HG03575 (cell line): ENCODE measurements at regions not wholly inside any gene's neighbourhood (a gene's known extent, or its start where the extent isn't known, plus 50 kb on each side); places are given as distances from the start of the nearest gene placed in this dataset.

Experiments used
- ATAC-seq: cut with Tn5 transposase; IDR thresholded peaks from one replicate; pipeline ENCODE4 v1.9.1; 2021; ENCODE audit not compliant: unreplicated experiment, insufficient number of reproducible peaks, low FRiP score; ENCODE audit errors: extremely low read depth

DNA sequence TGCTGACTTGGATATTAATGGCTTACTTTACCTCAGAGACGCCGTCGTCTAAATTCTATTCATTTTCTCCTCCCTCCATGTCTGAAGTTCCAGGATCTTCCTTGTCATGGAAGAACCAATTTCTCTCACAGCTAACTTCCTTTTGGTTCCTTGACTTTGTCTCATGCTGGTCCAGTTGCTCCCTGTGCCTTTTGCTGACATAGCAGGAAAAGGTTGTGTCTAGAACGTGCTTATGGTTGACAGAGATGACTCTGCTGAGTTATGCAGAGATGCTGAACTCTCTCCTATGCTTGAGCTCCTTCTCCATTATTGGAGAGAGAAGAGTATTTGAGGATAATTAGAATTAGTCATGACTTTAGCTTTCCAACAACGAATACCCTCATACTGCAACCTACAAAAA is 1338.9 kb downstream of the MAT2B start:
- no peak for ATAC-seq

DNA sequence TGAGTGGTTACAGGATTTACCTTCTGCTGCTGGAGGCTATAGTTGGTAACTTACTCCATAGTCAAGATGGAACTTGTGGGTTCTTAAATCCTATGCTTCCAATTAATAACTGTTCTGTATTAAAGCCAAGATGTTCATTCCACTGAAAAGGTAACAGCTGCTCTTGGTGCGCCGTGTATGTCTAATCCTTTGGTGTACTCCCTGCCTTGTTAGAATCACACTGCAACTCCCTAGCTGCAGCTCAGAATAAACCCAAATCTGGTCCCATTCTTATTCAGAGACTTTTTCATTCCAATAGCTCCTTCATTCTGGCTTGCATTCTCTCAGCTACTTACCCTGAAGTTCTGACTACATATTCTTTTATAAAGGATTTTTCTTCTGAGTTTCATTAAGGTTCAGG is 1355.5 kb downstream of the MAT2B start:
- no peak for ATAC-seq

DNA sequence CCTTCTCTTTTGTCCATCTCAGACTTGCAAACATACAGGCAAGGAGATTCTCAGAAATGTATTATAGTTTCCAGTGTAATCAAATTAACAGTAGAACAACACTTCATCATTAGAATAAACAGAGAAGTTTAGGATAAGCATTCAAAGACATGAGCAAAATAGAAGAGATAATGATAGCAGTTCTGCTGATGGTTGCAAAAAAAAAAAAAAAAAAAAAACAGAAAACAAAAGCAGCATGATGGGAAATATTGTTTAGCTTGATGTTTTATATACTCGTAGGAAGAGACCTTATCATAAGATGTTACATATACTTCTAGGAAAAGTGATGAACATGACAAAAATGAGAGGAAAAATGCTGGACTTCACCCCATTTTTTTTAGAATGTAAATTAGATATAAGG is 1356.2 kb downstream of the MAT2B start:
- ATAC-seq: no peak

- ATAC-seq: peak; percentile 43
These were observed 1363.3 kb downstream of the MAT2B start for GRCh38 chr5:164868761-164869160.

DNA sequence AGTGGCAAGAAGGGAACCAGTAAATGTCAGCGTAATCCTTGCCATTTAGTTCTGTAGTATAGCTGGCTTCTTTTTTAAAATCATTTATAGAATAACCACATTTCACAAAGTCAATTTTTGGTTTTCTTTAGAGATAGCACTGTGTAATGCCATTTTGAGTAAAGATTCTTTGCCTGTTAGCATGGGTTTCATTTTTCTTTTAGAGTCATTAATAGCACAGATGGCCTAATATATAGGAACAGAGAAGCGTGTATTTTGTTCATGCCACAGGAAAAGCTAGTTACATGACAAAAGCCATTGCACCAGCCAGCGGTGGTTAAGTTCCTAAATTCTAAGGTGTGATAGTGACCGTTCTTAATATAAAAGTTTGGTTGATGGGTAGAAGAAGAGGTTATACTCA is 1363.9 kb downstream of the MAT2B start:
- ATAC-seq: no peak

- ATAC-seq: no peak
These were observed 1371.4 kb downstream of the MAT2B start for GRCh38 chr5:164876793-164877192.

DNA sequence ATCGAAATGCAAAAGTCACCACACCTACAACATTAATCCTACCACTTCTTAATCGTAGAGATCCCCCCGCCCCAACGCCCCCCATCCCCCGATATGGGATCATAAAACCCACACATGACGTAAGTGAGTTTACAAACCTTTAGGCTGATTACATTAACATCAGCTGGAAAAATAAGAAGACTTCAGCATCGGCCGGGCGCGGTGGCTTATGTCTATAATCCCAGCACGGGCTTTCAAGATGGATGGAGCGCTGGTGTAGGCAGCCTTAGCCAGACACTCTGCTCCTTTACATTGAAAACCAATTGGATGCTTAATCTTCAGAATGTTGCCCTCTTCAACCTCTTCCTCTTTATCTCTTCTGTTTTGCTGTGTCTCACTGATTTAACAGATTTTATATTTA is 1376.0 kb downstream of the MAT2B start:
- no peak for ATAC-seq

DNA sequence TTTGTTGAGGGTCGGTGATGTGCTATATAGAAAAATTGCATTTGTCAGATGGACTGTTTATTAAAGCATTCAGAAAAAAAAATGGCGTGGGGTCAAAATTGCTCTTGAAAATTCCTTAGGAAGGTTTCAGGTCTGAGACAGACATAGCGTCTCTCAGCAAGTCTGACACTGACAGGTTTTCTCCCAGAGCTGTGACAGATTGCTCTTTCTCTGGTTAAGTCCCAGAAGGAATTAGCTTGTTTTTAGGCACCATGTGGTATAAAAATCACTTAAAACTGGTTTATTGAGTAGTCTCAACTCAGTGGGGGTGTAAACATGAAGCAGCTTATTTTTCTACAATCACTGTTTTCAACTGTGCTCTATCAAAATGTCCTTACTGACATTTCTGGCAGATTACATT is 1379.8 kb downstream of the MAT2B start:
- no peak for ATAC-seq

DNA sequence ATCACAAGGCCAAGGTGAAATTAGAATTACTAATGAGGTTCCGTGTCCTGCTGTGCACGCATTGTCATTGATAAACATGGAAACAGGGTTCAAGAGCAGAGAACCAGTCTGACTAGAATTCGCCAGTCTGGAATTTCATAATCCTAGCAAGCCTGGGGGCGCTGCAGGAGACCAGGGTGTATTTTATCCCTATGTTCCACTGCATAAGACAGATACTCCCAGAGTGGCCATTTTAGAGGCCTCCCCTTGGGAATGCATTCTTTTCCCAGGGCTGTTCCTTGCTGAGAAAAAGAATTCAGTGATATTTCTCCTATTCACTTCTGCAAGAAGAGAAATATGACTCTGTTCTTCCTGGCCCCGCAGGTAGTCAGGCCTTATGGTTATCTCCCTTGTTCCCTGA is 1387.7 kb downstream of the MAT2B start:
- no peak for ATAC-seq

GRCh38 chr5:164898705-164899104 is 1393.3 kb downstream of the MAT2B start:
- no peak for ATAC-seq

DNA sequence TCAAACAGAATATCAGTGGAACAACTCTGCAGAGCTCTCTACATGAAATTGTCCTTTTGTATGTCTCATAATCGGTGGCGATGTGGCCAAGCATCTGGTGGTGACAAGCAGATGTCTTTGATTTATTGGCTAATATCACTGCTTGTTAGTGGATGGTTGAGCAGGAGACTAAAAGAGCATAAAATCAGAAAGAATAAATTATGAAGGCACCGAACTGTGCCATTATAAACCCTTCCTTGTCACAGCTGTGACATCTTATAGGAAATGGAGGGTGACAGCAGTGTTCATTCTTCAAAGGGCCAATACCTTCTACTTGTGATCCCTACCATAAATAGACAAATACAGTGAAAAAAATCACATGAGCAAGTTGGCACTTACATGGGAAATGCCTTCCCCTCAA is 1404.3 kb downstream of the MAT2B start:
- no peak for ATAC-seq

DNA sequence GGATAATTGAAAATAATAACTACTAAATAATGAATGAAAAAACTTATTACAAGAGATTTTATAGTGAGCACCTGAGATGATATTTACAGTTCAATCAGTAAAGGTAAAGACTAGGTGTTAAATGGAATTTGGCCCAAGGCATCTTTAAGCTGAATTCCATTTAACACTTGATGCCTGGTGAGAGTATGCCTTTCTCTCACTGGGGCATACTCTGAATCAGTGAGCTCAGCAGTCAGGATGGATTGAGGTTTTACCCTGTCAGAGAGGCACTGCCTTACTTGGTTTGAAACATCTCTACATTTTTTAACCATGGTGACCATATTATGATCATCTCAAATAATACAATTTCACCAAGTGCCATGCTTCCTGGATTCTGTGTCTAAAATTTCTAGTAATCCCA is 1416.3 kb downstream of the MAT2B start:
- no peak for ATAC-seq

GRCh38 chr5:164934039-164934438 is 1428.6 kb downstream of the MAT2B start:
- ATAC-seq: no peak

GRCh38 chr5:164934561-164934960 is 1429.1 kb downstream of the MAT2B start:
- ATAC-seq: no peak

- ATAC-seq: no peak
These were observed 1435.7 kb downstream of the MAT2B start for GRCh38 chr5:164941132-164941531.

GRCh38 chr5:164950927-164951326 is 1445.5 kb downstream of the MAT2B start:
- ATAC-seq: no peak

DNA sequence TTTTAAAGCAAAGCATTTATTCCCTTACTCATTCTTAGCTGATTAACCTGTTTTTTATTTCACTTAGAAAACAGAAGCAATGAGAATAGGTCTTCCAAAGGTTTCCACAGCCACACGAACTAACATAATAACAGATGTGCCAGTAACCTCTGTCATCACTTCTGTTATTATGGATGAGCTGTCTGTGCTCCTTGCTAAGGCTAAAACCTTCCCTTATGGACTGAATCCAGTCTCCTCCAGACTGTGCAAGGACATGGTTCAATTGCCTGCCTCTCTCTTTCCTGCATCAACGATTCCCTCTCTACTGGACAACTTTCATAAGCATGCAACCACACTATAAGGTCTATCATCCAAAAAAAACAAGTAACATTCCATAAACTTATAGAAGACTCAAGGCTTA is 1446.2 kb downstream of the MAT2B start:
- no peak for ATAC-seq

DNA sequence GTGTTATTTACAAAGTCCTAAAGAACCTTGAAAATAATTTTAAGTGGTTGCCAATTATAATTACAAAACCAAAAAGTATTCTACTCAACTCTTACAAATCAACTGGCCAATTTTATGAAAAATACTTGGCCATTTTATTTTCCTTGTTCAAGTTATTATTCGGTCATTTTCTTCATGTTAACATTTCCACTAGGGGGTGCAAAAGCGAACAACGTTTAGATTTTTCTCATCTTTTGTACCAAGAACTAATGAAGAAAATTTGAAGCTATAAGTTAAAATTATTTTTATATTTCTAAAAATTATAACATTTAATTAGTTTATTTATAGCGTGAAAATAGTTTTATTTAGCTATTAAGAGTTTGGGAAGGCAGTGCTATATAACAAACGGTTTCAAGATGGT is 1453.3 kb downstream of the MAT2B start:
- no peak for ATAC-seq

GRCh38 chr5:164959761-164960160 is 1454.3 kb downstream of the MAT2B start:
- no peak for ATAC-seq

DNA sequence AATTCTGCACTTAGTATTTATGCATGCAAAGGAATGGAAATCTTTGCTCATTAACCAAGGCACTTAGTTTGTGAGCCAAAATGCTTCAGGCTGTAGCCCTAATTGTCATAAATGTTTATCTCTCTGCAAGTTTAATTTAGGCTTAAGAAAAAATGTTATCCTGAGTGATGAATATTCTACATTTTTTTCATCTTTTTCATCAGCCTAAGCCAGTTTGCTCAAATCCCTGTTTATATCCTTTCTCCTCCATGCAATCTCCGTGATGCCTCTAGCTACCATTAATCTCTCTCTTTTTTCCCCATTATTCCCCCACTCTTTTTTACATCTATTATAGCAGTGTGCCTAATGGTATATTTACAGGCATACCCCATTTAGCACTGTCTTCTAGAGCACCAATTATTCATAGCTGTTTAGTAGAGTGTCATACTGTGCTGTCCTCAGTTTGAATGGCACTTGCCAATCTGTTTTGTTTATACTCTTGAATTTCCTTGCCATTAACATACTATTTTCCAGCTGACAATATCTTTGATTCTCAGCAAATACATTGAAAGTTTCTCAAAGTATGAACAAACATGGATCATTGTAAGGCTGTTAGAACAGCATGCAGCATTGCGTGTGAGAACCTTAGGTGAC is 1457.0 kb downstream of the MAT2B start:
- ATAC-seq: no peak

DNA sequence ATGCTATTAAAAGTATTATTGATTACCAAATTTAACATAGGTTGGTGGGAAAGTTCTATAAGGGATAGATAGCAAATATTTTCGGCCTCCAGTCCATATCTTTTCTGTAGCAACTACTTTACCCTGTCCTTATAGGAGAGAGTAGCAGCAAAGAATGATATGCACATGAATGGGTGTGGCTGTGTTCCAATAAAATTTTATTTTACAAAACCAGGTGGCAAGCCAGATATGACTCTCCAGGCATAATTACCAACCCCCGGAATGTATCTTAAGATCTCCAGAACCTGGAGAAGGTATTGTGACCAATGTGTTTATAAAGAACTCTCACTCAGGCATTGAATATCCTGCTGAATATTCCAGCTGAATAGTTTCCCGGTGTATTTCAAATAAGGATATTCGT is 1461.2 kb downstream of the MAT2B start:
- no peak for ATAC-seq
